T-helper 2 cell (primary cell): ENCODE measurements at regions not wholly inside any gene's neighbourhood (a gene's known extent, or its start where the extent isn't known, plus 50 kb on each side); places are given as distances from the start of the nearest gene placed in this dataset.

Experiments
- DNase-seq, 5 experiments: peaks; one replicate each; pipeline versions ENCODE4 v3.0.0 to v3.0.0-alpha.2; 2012 to 2022

- no peak for DNase-seq
Measured at GRCh38 chr17:5695480-5695879, 111.2 kb upstream of the NLRP1 start.

- DNase-seq: no peak
Measured at GRCh38 chr17:5698959-5699358, 114.7 kb upstream of the NLRP1 start.

- no peak for DNase-seq
Measured at GRCh38 chr17:5699814-5700213, 115.5 kb upstream of the NLRP1 start.

- no peak for DNase-seq
Measured at GRCh38 chr17:5700745-5701144, 116.4 kb upstream of the NLRP1 start.

- no peak for DNase-seq
Measured at GRCh38 chr17:5701381-5701780, 117.1 kb upstream of the NLRP1 start.

- no peak for DNase-seq
Measured at GRCh38 chr17:5702951-5703510, 118.7 kb upstream of the NLRP1 start.

- no peak for DNase-seq
Measured at GRCh38 chr17:5703736-5704135, 119.4 kb upstream of the NLRP1 start.

GRCh38 chr17:5705081-5705875 lies 121.0 kb upstream of the NLRP1 start:
- DNase-seq: no peak

- DNase-seq: no peak
Measured at GRCh38 chr17:5705876-5706576, 121.7 kb upstream of the NLRP1 start.

GRCh38 chr17:5706577-5707210 lies 122.4 kb upstream of the NLRP1 start:
- DNase-seq: peak; percentile 14 to 45 (median 29)

GRCh38 chr17:5707482-5707881 lies 123.2 kb upstream of the NLRP1 start:
- no peak for DNase-seq

GRCh38 chr17:5708344-5708743 lies 124.0 kb upstream of the NLRP1 start:
- no peak for DNase-seq

- no peak for DNase-seq
Measured at GRCh38 chr17:5711344-5711743, 127.0 kb upstream of the NLRP1 start.

GRCh38 chr17:5714993-5715392 lies 130.7 kb upstream of the NLRP1 start:
- DNase-seq: no peak

GRCh38 chr17:5715478-5715877 lies 131.2 kb upstream of the NLRP1 start:
- DNase-seq: no peak

- no peak for DNase-seq
Measured at GRCh38 chr17:5718726-5719125, 134.4 kb upstream of the NLRP1 start.

GRCh38 chr17:5719976-5720375 lies 135.7 kb upstream of the NLRP1 start:
- no peak for DNase-seq

GRCh38 chr17:5730373-5730772 lies 146.1 kb upstream of the NLRP1 start:
- DNase-seq: no peak

- no peak for DNase-seq
Measured at GRCh38 chr17:5740937-5741336, 156.6 kb upstream of the NLRP1 start.

- no peak for DNase-seq
Measured at GRCh38 chr17:5741810-5742209, 157.5 kb upstream of the NLRP1 start.

- no peak for DNase-seq
Measured at GRCh38 chr17:5745111-5745813, 161.0 kb upstream of the NLRP1 start.

GRCh38 chr17:5747276-5747675 lies 163.0 kb upstream of the NLRP1 start:
- DNase-seq: no peak

- DNase-seq: no peak
Measured at GRCh38 chr17:5747964-5748363, 163.7 kb upstream of the NLRP1 start.
